Parathyroid adenoma (tissue), 2 donors: ENCODE measurements at regions not wholly inside any gene's neighbourhood (a gene's known extent, or its start where the extent isn't known, plus 50 kb on each side); places are given as distances from the start of the nearest gene placed in this dataset.

Experiments used
- H2AFZ ChIP-seq: fragments of 300-600 bp; sonication (generic); one replicate; pipeline ENCODE4 v1.7.0; 2017; ENCODE audit warnings: antibody characterized with exemption, mild to moderate bottlenecking
- H3K27ac ChIP-seq: fragments of 300-600 bp; sonication (generic); one replicate; pipeline ENCODE4 v1.7.0; 2017
- H3K27me3 ChIP-seq: fragments of 300-600 bp; sonication (generic); one replicate; pipeline ENCODE4 v1.7.0; 2017; ENCODE audit warnings: low read length; ENCODE audit not compliant: control insufficient read depth, insufficient read depth
- H3K36me3 ChIP-seq: fragments of 300-600 bp; sonication (generic); one replicate; pipeline ENCODE4 v1.7.0; 2017; ENCODE audit warnings: low read length; ENCODE audit not compliant: control insufficient read depth, insufficient read depth
- H3K4me1 ChIP-seq: fragments of 300-600 bp; sonication (generic); one replicate; pipeline ENCODE4 v1.7.0; 2017; ENCODE audit warnings: control low read depth
- H3K4me2 ChIP-seq: fragments of 300-600 bp; sonication (generic); one replicate; pipeline ENCODE4 v1.7.0; 2017; ENCODE audit warnings: low read length
- H3K4me3 ChIP-seq: fragments of 300-600 bp; sonication (generic); one replicate; pipeline ENCODE4 v1.7.0; 2017; ENCODE audit warnings: low read depth, low read length
- H3K79me2 ChIP-seq: fragments of 300-600 bp; sonication (generic); one replicate; pipeline ENCODE4 v1.7.0; 2017; ENCODE audit warnings: control low read depth
- H3K9ac ChIP-seq: fragments of 300-600 bp; sonication (generic); one replicate; pipeline ENCODE4 v1.7.0; 2017; ENCODE audit warnings: mild to moderate bottlenecking
- H3K9me3 ChIP-seq: fragments of 300-600 bp; sonication (generic); one replicate; pipeline ENCODE4 v1.7.0; 2017; ENCODE audit warnings: low read length; ENCODE audit not compliant: control insufficient read depth
- CTCF ChIP-seq: fragments of 300-600 bp; sonication (generic); IDR thresholded peaks from one replicate; pipeline ENCODE4 v1.7.0; 2017; ENCODE audit warnings: antibody characterized with exemption, mild to moderate bottlenecking
- donor health status: primary hyperparathyroidism.

GRCh38 chr1:188424176-188424575, 1595.4 kb downstream of the PLA2G4A start:
- no peaks in the 10 kb centered on the region for H3K9me3 ChIP-seq
- H3K36me3 ChIP-seq = no peaks in the 10 kb centered on the region
- H3K4me1 ChIP-seq = no peaks in the 10 kb centered on the region
- no peak overlapping the region for H3K4me2 ChIP-seq
- H3K79me2 ChIP-seq = no peaks in the 10 kb centered on the region
- no peak overlapping the region for H3K4me3 ChIP-seq
- H3K27me3 ChIP-seq = no peaks in the 10 kb centered on the region
- H2AFZ ChIP-seq = no peak overlapping the region
- no peak overlapping the region for H3K27ac ChIP-seq
- TF ChIP-seq CTCF = no peak
- no peak overlapping the region for H3K9ac ChIP-seq

- Histone ChIP-seq H3K4me3 (no peak overlapping the region), H3K27ac (no peak overlapping the region), H3K9ac (no peak overlapping the region), H2AFZ (no peak overlapping the region), H3K4me1 (no peaks in the 10 kb centered on the region), H3K27me3 (no peaks in the 10 kb centered on the region), H3K4me2 (no peak overlapping the region), H3K36me3 (no peaks in the 10 kb centered on the region), H3K9me3 (no peaks in the 10 kb centered on the region), H3K79me2 (no peaks in the 10 kb centered on the region)
- no peak for TF ChIP-seq CTCF
Measured at GRCh38 chr1:188425687-188426086, 1596.9 kb downstream of the PLA2G4A start.

- no peaks in the 10 kb centered on the region for H3K36me3 ChIP-seq
- H2AFZ ChIP-seq = no peak overlapping the region
- H3K27me3 ChIP-seq = no peaks in the 10 kb centered on the region
- H3K27ac ChIP-seq = no peak overlapping the region
- H3K4me2 ChIP-seq = no peak overlapping the region
- TF ChIP-seq CTCF = no peak
- H3K4me3 ChIP-seq = no peak overlapping the region
- H3K79me2 ChIP-seq = no peaks in the 10 kb centered on the region
- H3K9ac ChIP-seq = no peak overlapping the region
- no peaks in the 10 kb centered on the region for H3K9me3 ChIP-seq
- H3K4me1 ChIP-seq = no peaks in the 10 kb centered on the region
Measured at GRCh38 chr1:188426561-188426960, 1597.8 kb downstream of the PLA2G4A start.

GRCh38 chr1:188427642-188428041, 1598.9 kb downstream of the PLA2G4A start:
- Histone ChIP-seq H3K79me2 (no peaks in the 10 kb centered on the region), H2AFZ (no peak overlapping the region), H3K4me1 (no peaks in the 10 kb centered on the region), H3K27me3 (no peaks in the 10 kb centered on the region), H3K4me2 (no peak overlapping the region), H3K27ac (no peak overlapping the region), H3K9me3 (no peaks in the 10 kb centered on the region), H3K36me3 (no peaks in the 10 kb centered on the region), H3K4me3 (no peak overlapping the region), H3K9ac (no peak overlapping the region)
- no peak for TF ChIP-seq CTCF

GRCh38 chr1:188429386-188429785, 1600.6 kb downstream of the PLA2G4A start:
- Histone ChIP-seq H3K4me2 (no peak overlapping the region), H3K4me1 (no peaks in the 10 kb centered on the region), H3K79me2 (no peaks in the 10 kb centered on the region), H3K4me3 (no peak overlapping the region), H3K36me3 (no peaks in the 10 kb centered on the region), H3K27ac (no peak overlapping the region), H2AFZ (no peak overlapping the region), H3K9me3 (no peaks in the 10 kb centered on the region), H3K27me3 (no peaks in the 10 kb centered on the region), H3K9ac (no peak overlapping the region)
- TF ChIP-seq CTCF = no peak
